Adrenal gland (tissue), 9 donors: ENCODE measurements at regions not wholly inside any gene's neighbourhood (a gene's known extent, or its start where the extent isn't known, plus 50 kb on each side); places are given as distances from the start of the nearest gene placed in this dataset.
"Not testable (repeated sequence)": the region's sequence is repeated elsewhere in the genome, so short reads cannot be mapped to it uniquely, and the experiment has no call there.

ENCODE experiments used
- DNase-seq, 7 donors: peaks; one replicate each; pipeline ENCODE4 v3.0.0-alpha.2; 2019 to 2020
- H3K27ac ChIP-seq, 5 donors: fragments of 200-600 bp; sonication (generic) in 4 of 5; 1 replicate in 3 of 5; 2 replicates in 2 of 5; pipeline versions ENCODE4 v1.5.1 to v1.8.0; 2016 to 2020; ENCODE audit warnings: mild to moderate bottlenecking in 1 of 5
- H3K27me3 ChIP-seq: fragments of 200-600 bp; 2 replicates; pipeline ENCODE4 v1.8.0; 2021
- H3K36me3 ChIP-seq, 2 donors: fragments of 200-600 bp; replicated peaks in 1 of 2; 1 replicate in 1 of 2; 2 replicates in 1 of 2; pipeline versions ENCODE4 v1.5.1 to v1.8.0; 2018 to 2022
- H3K4me1 ChIP-seq, 2 donors: fragments of 200-600 bp; replicated peaks in 1 of 2; 1 replicate in 1 of 2; 2 replicates in 1 of 2; pipeline versions ENCODE4 v1.5.1 to v1.8.0; 2018 to 2021
- H3K4me3 ChIP-seq, 4 donors: fragments of 200-600 bp; sonication (generic) in 3 of 4; one replicate each; pipeline ENCODE4 v1.5.1; 2016 to 2018
- H3K9me3 ChIP-seq, 3 donors: fragments of 200-600 bp; sonication (generic) in 1 of 3; replicated peaks in 1 of 3; 1 replicate in 2 of 3; 2 replicates in 1 of 3; pipeline versions ENCODE4 v1.5.1 to v1.8.0; 2016 to 2021
- POLR2A ChIP-seq, 2 donors: fragments of 450-650 bp; IDR thresholded peaks; one replicate each; pipeline ENCODE4 v1.6.1; 2017; ENCODE audit warnings: antibody characterized with exemption in 2 of 2, mild to moderate bottlenecking in 2 of 2, moderate library complexity in 1 of 2
- WGBS, 4 donors: extraction: QIAGEN DNeasy Blood & Tissue Kit in 2 of 4; methylation state at CpG; one replicate each; pipeline versions ENCODE4 v1.1.5 to v1.1.7; 2013 to 2017; 5-methylcytosine and 5-hydroxymethylcytosine counted together
- intact Hi-C, 2 donors: fragments of 100-400 bp; cut with DNase I; formaldehyde crosslinking; loops; one replicate each; pipeline versions ENCODE4 v1.14.1 to v1.15.0; 2022 to 2023
- TF ChIP-seq, protein P1 (sequence below), 6 experiments: fragments of 450-650 bp in 4 of 6; fragments of 200-600 bp in 2 of 6; sonication (generic) in 1 of 6; IDR thresholded peaks; 1 replicate in 5 of 6; 2 replicates in 1 of 6; pipeline versions ENCODE4 v1.5.1 to v1.8.0; 2016 to 2021; ENCODE audit warnings: antibody characterized with exemption in 6 of 6, mild to moderate bottlenecking in 2 of 6, moderate library complexity in 1 of 6
- donor health status: healthy with polysubstance abuse.
- donor health status: Bipolar disorder and iron deficiency.
- donor health status: DM: yes; HTN: yes; CAD: no.
- donor health status: DM: no; HTN: no; CAD: no.
- donor health status: DM: no; HTN: no; CAD: no.

DNA sequence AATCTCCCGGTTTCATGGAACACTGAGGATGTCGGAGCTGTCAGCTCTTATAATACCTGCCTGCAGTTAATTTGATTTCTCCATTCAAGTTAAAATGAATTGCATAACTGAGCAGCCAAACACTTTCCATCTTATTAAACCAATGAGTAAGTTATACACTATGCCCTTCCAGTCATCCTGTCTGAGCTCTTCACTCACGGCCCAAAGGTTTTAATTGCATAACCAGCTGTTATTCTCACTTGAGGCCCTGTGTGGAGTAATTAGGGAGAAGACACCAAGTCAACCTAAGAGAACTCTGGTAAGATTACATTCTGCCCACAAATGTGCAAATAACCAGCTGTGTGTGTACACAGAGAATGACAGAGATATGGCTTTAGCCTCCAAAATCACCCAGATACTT, 303.5 kb downstream of the TBC1D4 start:
- WGBS, 4 donors: 80 to 87% (median 85%) methylated on average over 3 of the region's 3 CpGs

DNA sequence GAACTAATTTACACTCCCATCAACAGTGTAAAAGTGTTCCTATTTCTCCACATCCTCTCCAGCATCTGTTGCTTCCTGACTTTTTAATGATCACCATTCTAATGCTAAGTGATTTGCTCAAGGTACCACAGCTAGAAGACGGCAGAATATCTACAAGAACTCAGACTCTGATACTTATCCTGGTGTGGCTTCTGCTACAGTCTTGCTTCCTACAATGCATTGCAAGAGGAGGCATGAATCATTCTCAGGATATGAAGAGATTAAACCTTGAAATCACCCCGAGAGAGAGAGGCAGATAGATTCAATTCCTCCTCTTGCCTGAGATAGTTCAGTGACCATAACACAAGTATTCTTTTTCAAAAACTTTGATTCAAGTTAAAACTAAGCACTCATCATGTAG, 306.4 kb downstream of the TBC1D4 start:
- 54 to 62% (median 57%) methylated on average over 2 of the region's 2 CpGs for WGBS, 4 donors

More for the DNA sequence above, 303.5 kb downstream of the TBC1D4 start:
- no peaks in the 10 kb centered on the region for H3K27me3 ChIP-seq
- no peak overlapping the region for H3K4me3 ChIP-seq
- no peak for TF ChIP-seq POLR2A (IDR thresholded peaks at IDR 0.05)
- no peak for DNase-seq
- no peaks in the 10 kb centered on the region for H3K36me3 ChIP-seq
- H3K9me3 ChIP-seq: no peaks in the 10 kb centered on the region
- no peak overlapping the region for H3K27ac ChIP-seq
- intact Hi-C loops: no loop called here
- H3K4me1 ChIP-seq: no peaks in the 10 kb centered on the region

DNA sequence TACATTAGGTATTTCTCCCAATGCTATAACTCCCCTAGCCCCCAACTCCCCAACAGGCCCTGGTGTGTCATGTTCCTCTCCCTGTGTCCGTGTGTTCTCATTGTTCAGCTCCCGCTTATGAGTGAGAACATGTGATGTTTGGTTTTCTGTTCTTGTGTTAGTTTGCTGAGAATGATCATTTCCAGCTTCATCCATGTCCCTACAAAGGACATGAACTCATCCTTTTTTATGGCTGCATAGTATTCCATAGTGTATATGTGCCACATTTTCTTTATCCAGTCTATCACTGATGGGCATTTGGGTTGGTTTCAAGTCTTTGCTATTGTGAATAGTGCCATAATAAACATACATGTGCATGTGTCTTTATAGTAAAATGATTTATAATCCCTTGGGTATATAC, 306.9 kb downstream of the TBC1D4 start:
- H3K9me3 ChIP-seq, intact Hi-C loops, H3K4me3 ChIP-seq, H3K27me3 ChIP-seq, H3K27ac ChIP-seq, H3K4me1 ChIP-seq, DNase-seq, H3K36me3 ChIP-seq: not testable (repeated sequence)
- WGBS, 4 donors: 92 to 100% (median 94%) methylated on average over 2 of the region's 2 CpGs

More for the DNA sequence above, 306.4 kb downstream of the TBC1D4 start:
- Histone ChIP-seq H3K9me3 (no peaks in the 10 kb centered on the region), H3K27ac (no peak overlapping the region), H3K4me1 (no peaks in the 10 kb centered on the region), H3K27me3 (no peaks in the 10 kb centered on the region), H3K4me3 (no peak overlapping the region), H3K36me3 (no peaks in the 10 kb centered on the region)
- TF ChIP-seq POLR2A (IDR thresholded peaks at IDR 0.05): no peak
- TF ChIP-seq, protein P1, sequence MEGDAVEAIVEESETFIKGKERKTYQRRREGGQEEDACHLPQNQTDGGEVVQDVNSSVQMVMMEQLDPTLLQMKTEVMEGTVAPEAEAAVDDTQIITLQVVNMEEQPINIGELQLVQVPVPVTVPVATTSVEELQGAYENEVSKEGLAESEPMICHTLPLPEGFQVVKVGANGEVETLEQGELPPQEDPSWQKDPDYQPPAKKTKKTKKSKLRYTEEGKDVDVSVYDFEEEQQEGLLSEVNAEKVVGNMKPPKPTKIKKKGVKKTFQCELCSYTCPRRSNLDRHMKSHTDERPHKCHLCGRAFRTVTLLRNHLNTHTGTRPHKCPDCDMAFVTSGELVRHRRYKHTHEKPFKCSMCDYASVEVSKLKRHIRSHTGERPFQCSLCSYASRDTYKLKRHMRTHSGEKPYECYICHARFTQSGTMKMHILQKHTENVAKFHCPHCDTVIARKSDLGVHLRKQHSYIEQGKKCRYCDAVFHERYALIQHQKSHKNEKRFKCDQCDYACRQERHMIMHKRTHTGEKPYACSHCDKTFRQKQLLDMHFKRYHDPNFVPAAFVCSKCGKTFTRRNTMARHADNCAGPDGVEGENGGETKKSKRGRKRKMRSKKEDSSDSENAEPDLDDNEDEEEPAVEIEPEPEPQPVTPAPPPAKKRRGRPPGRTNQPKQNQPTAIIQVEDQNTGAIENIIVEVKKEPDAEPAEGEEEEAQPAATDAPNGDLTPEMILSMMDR (IDR thresholded peaks at IDR 0.05): no peak
- intact Hi-C loops: no loop called here
- DNase-seq: no peak

DNA sequence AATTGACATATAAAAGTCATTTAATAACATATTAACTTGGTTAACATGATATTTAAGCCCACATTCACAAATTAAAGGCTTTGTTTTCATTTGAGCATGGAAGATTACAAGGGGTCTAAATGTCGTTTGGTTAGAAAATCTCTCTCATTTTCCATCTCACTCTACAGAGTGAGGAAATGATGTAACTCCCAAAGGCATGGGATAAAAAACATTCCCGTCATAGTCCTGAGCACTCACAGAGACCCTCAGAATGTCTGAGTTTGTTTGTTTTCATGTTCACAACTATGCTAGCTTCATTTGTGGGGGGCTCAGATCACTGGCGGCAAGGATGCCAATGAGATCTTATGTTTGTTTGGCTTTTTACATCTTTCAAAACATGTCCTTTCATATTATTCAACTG, 307.5 kb downstream of the TBC1D4 start:
- intact Hi-C loops: no loop called here
- H3K36me3 ChIP-seq: no peaks in the 10 kb centered on the region
- H3K4me1 ChIP-seq: no peaks in the 10 kb centered on the region
- no peak overlapping the region for H3K4me3 ChIP-seq
- TF ChIP-seq POLR2A (IDR thresholded peaks at IDR 0.05): no peak
- TF ChIP-seq, protein P1 (IDR thresholded peaks at IDR 0.05): no peak
- no peak for DNase-seq
- H3K27ac ChIP-seq: no peak overlapping the region
- H3K9me3 ChIP-seq: no peaks in the 10 kb centered on the region
- 51 to 70% (median 65%) methylated on average over 3 of the region's 3 CpGs for WGBS, 4 donors
- no peaks in the 10 kb centered on the region for H3K27me3 ChIP-seq

DNA sequence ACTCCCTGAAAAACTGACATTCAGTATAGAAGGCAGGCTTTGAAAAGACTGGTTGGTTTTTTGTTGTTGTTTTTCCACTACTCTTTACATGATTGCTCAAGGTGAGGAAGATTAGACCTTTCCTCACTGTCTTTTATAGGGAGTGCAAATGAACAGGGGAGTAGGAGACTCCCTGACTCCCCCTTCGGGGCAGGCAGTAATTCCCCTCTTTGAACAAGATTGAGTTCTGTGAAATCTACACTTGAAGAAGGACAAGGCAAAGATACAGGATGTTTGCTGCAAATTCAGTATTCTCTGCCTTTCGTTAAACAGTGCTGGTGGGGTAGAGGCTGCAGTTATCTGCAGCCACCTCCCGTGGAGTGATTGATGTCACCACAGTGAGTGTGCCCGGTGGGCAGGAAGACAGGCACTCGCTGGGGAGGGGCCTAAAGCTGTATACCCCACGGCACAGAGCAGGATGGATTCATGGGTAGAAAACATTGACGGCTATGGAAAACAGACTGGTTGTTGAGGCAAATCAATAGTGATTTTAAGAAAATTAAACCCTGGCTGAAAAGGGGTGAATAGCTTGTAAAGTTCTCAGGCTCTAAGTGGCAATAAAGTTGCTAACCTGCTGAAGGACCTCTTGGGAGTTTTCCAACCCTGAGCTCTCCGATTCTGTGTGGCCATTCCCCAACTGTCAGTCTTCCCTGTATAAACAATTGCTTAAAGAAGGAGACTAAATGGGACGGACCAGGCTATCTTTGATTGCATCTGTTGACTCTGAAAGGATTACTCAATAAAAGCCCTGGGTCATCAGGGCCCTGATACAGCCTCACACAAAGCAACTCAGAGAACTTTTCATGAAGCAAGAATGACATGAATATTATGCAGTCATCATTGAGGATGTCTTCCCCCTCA, 308.3 kb downstream of the TBC1D4 start:
- Histone ChIP-seq H3K27me3 (no peaks in the 10 kb centered on the region), H3K36me3 (no peaks in the 10 kb centered on the region), H3K4me1 (no peaks in the 10 kb centered on the region), H3K4me3 (no peak overlapping the region), H3K27ac (no peak overlapping the region), H3K9me3 (no peaks in the 10 kb centered on the region)
- 41 to 57% (median 49%) methylated on average over 8 to 9 of the region's 9 CpGs for WGBS, 4 donors
- no peak for TF ChIP-seq POLR2A (IDR thresholded peaks at IDR 0.05)
- TF ChIP-seq, protein P1 (IDR thresholded peaks at IDR 0.05): no peak
- DNase-seq: no peak
- intact Hi-C loops: no loop called here
